HG03135 (cell line): ENCODE measurements at regions not wholly inside any gene's neighbourhood (a gene's known extent, or its start where the extent isn't known, plus 50 kb on each side); places are given as distances from the start of the nearest gene placed in this dataset.
"Not testable (repeated sequence)": the region's sequence is repeated elsewhere in the genome, so short reads cannot be mapped to it uniquely, and the experiment has no call there.

Source experiments
- ATAC-seq: cut with Tn5 transposase; IDR thresholded peaks from one replicate; pipeline ENCODE4 v1.9.1; 2021; ENCODE audit warnings: mild to moderate bottlenecking, moderate library complexity; ENCODE audit not compliant: unreplicated experiment

GRCh38 chr3:67064105-67064504 lies 66.0 kb downstream of the KBTBD8 start:
- ATAC-seq: no peak

DNA sequence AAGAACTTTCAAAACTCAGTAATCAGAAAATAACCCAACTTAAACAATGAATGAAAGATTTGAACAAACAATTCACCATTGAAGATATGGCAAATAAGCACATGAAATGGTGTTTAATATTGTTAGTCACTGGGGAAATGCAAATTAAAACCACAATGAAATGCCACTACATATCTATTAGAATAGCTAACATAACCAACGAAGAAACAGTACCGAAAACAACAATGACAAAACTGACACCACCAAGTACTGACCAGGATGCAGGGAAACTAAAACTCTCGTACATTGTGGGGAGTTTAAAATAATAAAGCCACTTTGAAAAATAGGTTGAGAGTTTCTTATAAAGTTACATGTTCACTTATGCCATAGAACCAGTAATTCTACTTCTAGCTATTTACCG lies 69.1 kb downstream of the KBTBD8 start:
- ATAC-seq: peak; percentile 89

GRCh38 chr3:67072640-67073039 lies 74.5 kb downstream of the KBTBD8 start:
- not testable (repeated sequence) for ATAC-seq

DNA sequence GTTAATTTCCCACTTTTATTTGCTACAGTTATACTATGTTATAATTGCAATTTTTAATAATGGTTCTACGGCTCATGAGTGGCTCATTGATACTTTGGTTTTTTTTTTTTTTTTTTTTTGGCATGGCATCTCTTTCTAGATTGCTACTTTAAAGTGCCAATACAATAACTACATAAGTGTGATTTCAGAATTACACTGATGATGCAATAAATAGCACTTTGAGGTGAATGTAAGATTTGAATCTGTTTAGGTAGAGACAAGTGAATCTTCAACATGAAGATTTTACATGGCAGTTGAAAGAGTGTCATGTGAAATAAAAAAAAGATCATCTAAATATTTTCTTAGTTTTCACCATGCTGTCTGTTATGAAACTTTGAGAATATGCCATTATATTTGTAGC lies 75.7 kb downstream of the KBTBD8 start:
- ATAC-seq: no peak

GRCh38 chr3:67075295-67075694 lies 77.2 kb downstream of the KBTBD8 start:
- no peak for ATAC-seq

DNA sequence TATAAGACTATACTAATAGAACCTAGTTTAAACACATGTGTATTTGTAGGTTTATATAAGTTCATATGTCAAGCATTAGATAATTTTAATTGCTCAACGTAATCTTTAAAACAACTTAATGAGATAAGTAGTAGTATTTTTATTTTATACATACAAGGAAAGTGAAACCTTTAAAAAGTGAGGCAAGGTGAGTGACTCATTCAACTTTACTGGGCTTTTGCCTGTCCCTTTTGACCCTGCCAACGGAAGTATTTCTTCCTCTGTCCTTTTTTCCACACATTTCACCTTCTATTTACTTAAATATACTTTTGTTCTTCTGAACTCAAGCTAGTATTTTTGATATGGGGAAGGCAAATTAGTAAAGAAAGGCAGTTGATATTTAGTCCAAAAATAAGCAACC lies 78.5 kb downstream of the KBTBD8 start:
- ATAC-seq: no peak

GRCh38 chr3:67077656-67078055 lies 79.5 kb downstream of the KBTBD8 start:
- no peak for ATAC-seq

GRCh38 chr3:67082533-67083024 lies 84.5 kb downstream of the KBTBD8 start:
- no peak for ATAC-seq

DNA sequence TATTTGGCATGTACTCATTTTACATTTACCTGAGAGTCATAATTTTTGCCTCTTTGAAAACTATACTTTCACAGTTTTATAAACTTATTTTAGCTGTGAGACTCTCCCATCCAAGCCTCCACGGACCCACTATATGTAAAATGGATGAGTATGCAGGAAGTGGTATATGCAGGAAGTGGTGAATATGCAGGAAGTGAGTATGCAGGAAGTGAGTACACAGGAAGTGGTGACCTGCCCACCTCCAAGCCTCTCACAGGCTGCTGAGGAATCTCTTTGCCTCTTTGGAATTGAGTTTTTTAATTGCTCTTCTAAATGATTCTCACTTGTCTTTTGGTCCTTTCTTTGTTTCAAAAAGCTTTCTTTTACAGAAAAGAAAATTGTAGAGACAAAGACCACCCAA lies 85.2 kb downstream of the KBTBD8 start:
- ATAC-seq: peak; percentile 83

- no peak for ATAC-seq
These were observed 89.7 kb downstream of the KBTBD8 start for GRCh38 chr3:67087788-67088187.

DNA sequence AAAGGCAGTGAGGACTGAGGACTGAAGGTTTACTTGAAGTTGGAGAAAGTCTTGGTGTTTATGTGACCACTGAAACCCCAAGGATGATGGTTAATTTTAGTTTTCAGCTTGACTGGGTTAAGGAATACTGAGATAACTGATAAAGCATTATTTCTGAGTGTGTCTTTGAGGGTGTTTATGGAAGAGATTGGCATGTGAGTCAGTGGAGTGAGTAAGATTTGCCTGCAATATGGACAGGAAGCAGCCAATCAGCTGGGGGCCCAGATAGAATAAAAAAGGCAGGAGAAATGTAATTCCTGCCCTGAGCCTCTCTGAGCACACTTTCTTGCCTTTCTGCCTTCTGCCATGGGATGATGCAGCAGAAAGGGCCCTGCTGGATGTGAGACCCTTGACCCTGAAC lies 92.4 kb downstream of the KBTBD8 start:
- ATAC-seq: no peak

DNA sequence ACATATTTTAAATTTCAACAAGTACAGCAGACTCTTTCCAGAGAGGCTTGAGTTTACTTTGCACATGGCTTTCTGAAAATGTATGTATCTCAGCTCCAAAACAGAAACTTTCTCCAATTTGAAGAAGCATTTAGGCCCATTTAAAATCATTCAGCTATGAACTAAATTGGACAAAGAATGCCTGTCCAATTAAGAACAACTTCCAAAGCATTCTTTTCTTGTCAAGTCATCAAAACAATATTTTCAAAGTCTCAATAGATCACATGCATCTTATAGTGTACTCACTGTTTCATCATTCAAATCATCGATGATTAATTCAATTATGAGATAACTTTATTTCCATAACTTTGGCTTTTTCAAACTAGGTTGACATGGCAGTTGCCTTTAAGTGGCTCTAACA lies 95.2 kb downstream of the KBTBD8 start:
- no peak for ATAC-seq

DNA sequence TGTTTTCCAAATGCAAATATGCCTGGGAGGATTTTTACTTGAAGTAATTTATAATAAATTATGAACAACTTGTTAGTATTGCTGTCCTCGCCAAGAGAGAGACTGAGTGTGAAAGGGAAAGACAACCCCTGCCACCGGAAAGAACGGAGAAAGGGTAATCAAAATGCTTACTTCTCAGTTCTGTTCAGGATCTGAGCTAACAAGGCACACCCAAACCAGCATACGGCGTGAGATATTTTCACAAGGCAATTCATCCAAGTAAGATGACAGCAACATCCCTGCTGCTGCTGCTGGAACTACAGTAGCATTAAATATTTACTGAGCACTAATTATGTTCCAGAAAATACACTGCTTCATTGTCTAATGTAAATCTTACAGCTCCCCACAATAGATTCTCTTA lies 96.1 kb downstream of the KBTBD8 start:
- no peak for ATAC-seq

GRCh38 chr3:67094774-67095173 lies 96.7 kb downstream of the KBTBD8 start:
- no peak for ATAC-seq

DNA sequence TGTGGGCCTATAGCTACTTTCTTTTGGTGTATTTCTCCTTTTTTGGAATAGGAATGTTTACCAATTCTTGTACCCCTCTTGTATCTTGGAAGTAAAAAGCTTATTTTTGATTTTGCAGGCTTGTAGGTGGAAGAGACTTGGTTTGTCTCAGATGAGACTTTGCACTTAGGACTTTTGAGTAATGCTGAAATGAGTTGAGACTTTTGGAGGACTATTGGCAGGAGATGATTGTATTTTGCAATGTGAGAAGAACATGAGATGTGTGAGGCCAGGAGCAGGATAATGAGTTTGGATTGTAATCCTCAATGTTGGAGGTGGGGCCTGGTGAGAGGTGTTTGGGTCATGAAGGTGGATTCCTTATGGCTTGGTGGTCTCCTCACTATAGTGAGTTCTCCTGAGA lies 106.3 kb downstream of the KBTBD8 start:
- ATAC-seq: no peak

DNA sequence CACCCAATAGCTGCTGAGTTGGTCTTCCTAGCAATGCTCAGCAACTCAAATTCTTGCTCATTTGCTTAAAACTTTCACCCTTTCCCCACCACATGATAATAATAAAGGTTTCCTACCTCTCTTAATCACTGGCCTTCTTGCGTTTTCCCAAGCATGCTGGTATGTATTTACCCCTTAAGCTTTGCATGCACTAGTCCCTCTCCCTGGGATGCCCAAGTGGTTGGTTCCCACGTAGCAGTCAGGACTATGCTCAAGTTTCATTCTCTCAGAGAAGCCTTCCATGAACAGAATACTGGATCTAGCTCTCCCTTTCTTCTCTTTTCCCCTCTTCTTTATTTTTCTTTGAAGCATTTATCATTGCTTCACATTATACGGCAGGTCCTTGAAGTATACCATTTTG lies 108.8 kb downstream of the KBTBD8 start:
- no peak for ATAC-seq

- ATAC-seq: no peak
These were observed 111.6 kb downstream of the KBTBD8 start for GRCh38 chr3:67109651-67110204.

DNA sequence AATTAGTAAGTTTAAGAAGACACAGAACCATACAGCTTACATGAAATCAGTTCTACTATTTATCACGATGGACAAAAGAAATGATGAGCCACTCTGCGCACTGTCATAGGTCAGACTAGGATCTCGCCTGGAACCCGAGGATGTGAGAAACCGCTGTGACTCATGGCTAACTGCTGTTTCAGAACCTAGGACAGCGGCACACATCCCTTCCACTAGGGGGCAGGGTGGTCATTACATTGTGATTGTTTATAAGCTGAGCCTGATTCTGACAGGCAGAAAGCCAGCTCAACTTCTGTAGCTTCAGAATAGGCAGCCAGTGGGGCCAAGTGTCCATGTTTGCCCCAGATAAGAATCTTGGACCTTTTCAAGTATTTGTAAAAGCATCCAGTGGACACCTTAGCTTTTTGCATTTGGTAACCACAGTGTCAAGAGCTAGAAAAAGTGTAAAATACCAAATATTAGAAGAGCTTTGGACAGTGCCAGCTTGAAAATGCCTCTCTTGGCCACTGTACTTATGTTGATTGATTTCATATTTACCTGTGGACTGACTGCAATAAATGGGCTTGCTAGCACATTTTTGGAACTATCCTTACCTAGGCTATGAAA lies 115.8 kb downstream of the KBTBD8 start:
- peak; percentile 99 for ATAC-seq

- ATAC-seq: no peak
These were observed 120.0 kb downstream of the KBTBD8 start for GRCh38 chr3:67118122-67118521.

DNA sequence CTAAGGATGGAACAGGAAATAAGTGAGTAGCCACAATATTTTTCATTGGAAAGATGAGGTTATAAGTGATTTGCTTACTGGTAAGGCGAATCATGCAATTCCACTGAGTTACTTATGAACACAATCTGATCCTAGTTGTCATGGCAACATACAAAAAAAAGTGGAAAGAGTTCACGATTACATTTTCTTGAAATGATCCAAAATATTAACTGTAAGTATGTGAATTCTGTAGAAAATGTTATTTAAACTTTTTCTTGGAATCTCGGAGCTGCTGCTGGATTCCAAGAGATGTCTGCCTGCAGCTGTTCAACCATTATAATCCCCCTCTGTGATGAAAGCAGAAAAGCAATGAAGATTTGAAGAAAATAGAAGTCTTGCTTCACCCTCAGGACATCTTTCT lies 120.5 kb downstream of the KBTBD8 start:
- ATAC-seq: no peak

- no peak for ATAC-seq
These were observed 125.8 kb downstream of the KBTBD8 start for GRCh38 chr3:67123914-67124313.

GRCh38 chr3:67127254-67127653 lies 129.1 kb downstream of the KBTBD8 start:
- no peak for ATAC-seq

GRCh38 chr3:67142432-67142831 lies 144.3 kb downstream of the KBTBD8 start:
- ATAC-seq: no peak
